ENCODE measurements at regions not wholly inside any gene's neighbourhood (a gene's known extent, or its start where the extent isn't known, plus 50 kb on each side); places are given as distances from the start of the nearest gene placed in this dataset.

GRCh38 chr2:150007815-150008430 lies 420.3 kb upstream of the MMADHC start:
- TF ChIP-seq, protein P1, sequence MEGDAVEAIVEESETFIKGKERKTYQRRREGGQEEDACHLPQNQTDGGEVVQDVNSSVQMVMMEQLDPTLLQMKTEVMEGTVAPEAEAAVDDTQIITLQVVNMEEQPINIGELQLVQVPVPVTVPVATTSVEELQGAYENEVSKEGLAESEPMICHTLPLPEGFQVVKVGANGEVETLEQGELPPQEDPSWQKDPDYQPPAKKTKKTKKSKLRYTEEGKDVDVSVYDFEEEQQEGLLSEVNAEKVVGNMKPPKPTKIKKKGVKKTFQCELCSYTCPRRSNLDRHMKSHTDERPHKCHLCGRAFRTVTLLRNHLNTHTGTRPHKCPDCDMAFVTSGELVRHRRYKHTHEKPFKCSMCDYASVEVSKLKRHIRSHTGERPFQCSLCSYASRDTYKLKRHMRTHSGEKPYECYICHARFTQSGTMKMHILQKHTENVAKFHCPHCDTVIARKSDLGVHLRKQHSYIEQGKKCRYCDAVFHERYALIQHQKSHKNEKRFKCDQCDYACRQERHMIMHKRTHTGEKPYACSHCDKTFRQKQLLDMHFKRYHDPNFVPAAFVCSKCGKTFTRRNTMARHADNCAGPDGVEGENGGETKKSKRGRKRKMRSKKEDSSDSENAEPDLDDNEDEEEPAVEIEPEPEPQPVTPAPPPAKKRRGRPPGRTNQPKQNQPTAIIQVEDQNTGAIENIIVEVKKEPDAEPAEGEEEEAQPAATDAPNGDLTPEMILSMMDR (IDR thresholded peaks at IDR 0.05) = no peak
- TF ChIP-seq POLR2A (IDR thresholded peaks at IDR 0.05) = no peak
